Left lung (tissue), 4 donors: ENCODE measurements at regions not wholly inside any gene's neighbourhood (a gene's known extent, or its start where the extent isn't known, plus 50 kb on each side); places are given as distances from the start of the nearest gene placed in this dataset.
"Not testable (repeated sequence)": the region's sequence is repeated elsewhere in the genome, so short reads cannot be mapped to it uniquely, and the experiment has no call there.

Experiments used
- ATAC-seq: fragments of 200-7000 bp; cut with Tn5 transposase; one replicate; pipeline ENCODE4 v1.9.1; 2020; ENCODE audit warnings: moderate library complexity
- DNase-seq, 4 donors: peaks; one replicate each; pipeline ENCODE4 v3.0.0-alpha.2; 2013 to 2020
- H3K27ac ChIP-seq, 2 donors: fragments of 200-600 bp; sonication (generic) in 1 of 2; one replicate each; pipeline versions ENCODE4 v1.5.0 to v1.8.0; 2020 to 2021
- H3K27me3 ChIP-seq, 2 donors: fragments of 200-600 bp; sonication (generic) in 1 of 2; one replicate each; pipeline versions ENCODE4 v1.5.0 to v1.8.0; 2020 to 2021
- H3K36me3 ChIP-seq, 2 donors: fragments of 200-600 bp; sonication (generic) in 1 of 2; one replicate each; pipeline versions ENCODE4 v1.5.0 to v1.8.0; 2020 to 2021
- H3K4me1 ChIP-seq, 2 donors: fragments of 200-600 bp; one replicate each; pipeline ENCODE4 v1.8.0; 2021
- H3K4me3 ChIP-seq, 2 donors: fragments of 200-600 bp; sonication (generic) in 1 of 2; one replicate each; pipeline versions ENCODE4 v1.5.0 to v1.8.0; 2020 to 2021; ENCODE audit warnings: mild to moderate bottlenecking in 1 of 2
- H3K9me3 ChIP-seq, 2 donors: fragments of 200-600 bp; sonication (generic) in 1 of 2; one replicate each; pipeline versions ENCODE4 v1.5.0 to v1.8.0; 2020 to 2021
- intact Hi-C, 2 donors: fragments of 100-400 bp; cut with DNase I; formaldehyde crosslinking; loops; one replicate each; pipeline versions ENCODE4 v1.11.2 to v1.14.2; 2022
- TF ChIP-seq, protein P1 (sequence below), 2 donors: fragments of 200-600 bp; sonication (generic) in 1 of 2; IDR thresholded peaks; one replicate each; pipeline versions ENCODE4 v1.5.0 to v1.8.0; 2021; ENCODE audit warnings: antibody characterized with exemption in 2 of 2
- donor health status: DM: no; HTN: yes; CAD: no.
- donor health status: DM: no; HTN: no; CAD: no.

DNA sequence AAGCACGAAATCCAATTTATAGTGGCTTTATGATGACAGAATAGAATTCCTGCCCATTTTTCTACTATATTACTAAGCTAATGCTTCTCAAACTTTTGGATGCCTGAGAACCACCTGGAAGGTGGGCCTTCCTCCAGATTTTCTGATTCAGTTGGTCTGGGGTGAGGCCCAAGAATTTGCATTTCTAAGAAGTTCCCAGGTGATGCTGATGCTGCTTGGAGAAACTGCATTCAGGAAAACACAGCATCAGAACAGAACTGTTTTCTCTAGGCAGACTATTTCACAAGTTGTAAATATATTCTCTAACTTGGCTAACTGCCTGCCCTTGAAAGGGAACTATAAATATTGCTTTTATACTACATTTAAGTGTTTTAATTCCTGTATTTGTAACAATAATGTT lies 644.9 kb upstream of the DPPA4 start:
- no peaks in the 10 kb centered on the region for H3K27me3 ChIP-seq
- H3K36me3 ChIP-seq, result no peaks in the 10 kb centered on the region
- H3K4me3 ChIP-seq, result no peak overlapping the region
- intact Hi-C loops, result no loop called here
- ATAC-seq, result no peak
- TF ChIP-seq, protein P1, sequence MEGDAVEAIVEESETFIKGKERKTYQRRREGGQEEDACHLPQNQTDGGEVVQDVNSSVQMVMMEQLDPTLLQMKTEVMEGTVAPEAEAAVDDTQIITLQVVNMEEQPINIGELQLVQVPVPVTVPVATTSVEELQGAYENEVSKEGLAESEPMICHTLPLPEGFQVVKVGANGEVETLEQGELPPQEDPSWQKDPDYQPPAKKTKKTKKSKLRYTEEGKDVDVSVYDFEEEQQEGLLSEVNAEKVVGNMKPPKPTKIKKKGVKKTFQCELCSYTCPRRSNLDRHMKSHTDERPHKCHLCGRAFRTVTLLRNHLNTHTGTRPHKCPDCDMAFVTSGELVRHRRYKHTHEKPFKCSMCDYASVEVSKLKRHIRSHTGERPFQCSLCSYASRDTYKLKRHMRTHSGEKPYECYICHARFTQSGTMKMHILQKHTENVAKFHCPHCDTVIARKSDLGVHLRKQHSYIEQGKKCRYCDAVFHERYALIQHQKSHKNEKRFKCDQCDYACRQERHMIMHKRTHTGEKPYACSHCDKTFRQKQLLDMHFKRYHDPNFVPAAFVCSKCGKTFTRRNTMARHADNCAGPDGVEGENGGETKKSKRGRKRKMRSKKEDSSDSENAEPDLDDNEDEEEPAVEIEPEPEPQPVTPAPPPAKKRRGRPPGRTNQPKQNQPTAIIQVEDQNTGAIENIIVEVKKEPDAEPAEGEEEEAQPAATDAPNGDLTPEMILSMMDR (IDR thresholded peaks at IDR 0.05), result no peak
- DNase-seq, result peak in 2 of 4 donors; percentile 12 to 21
- H3K9me3 ChIP-seq, result no peaks in the 10 kb centered on the region
- H3K27ac ChIP-seq, result no peak overlapping the region
- no peaks in the 10 kb centered on the region for H3K4me1 ChIP-seq

DNA sequence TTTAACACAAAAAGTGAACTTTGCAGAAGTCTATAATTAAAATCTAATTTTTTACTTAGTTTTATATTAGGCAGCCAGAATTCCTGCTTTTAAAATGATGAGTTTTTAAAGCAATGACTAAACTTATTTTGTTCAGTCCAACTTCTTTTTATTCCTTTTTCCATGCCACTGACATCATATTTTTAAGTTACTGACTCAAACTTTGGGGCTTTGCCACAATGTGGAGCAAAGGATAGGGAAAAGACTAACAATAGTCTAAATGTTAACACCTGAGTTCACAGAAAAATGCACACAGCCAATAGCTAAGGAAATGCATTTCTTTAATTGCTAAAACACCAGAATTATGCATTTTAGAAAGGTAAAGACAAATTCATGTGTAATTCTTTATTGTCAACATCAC lies 647.6 kb upstream of the DPPA4 start:
- intact Hi-C loops, result no loop called here
- no peaks in the 10 kb centered on the region for H3K9me3 ChIP-seq
- TF ChIP-seq, protein P1 (IDR thresholded peaks at IDR 0.05), result no peak
- no peak overlapping the region for H3K4me3 ChIP-seq
- ATAC-seq, result no peak
- H3K36me3 ChIP-seq, result no peaks in the 10 kb centered on the region
- no peaks in the 10 kb centered on the region for H3K27me3 ChIP-seq
- no peak overlapping the region for H3K27ac ChIP-seq
- no peak for DNase-seq
- no peaks in the 10 kb centered on the region for H3K4me1 ChIP-seq

DNA sequence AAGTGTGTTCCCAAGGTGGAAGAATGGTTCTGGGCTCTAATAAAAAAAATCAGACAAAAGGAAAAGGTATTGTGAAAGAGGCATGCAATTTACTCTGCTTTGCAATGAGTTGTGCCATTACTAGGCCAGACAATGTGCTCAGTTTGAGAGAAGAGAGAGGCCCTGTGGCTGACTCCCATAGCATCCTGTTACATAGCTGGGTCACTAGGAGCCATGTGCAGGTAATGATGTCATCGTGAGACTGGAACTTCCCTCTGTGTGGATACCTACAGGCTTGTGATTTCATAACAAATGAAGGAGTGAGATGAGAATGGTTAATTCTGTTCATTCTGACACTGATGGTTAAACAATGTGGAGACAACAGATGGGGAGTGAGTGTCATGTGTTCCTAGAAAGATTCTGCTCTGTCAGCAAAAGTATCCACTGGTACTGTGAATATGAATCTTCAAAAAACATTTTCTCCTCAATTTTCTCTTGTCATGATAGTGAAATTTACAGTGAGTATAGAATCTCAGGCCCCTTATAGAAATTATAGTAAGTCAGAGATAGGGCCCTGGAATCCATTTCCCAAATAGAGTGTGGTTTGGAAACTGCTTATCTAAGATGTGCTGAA lies 648.7 kb upstream of the DPPA4 start:
- no peaks in the 10 kb centered on the region for H3K27me3 ChIP-seq
- no peak for DNase-seq
- no peaks in the 10 kb centered on the region for H3K4me1 ChIP-seq
- TF ChIP-seq, protein P1 (IDR thresholded peaks at IDR 0.05), result no peak
- intact Hi-C loops, result no loop called here
- H3K27ac ChIP-seq, result no peak overlapping the region
- no peak for ATAC-seq
- no peaks in the 10 kb centered on the region for H3K36me3 ChIP-seq
- H3K9me3 ChIP-seq, result no peaks in the 10 kb centered on the region
- H3K4me3 ChIP-seq, result no peak overlapping the region

DNA sequence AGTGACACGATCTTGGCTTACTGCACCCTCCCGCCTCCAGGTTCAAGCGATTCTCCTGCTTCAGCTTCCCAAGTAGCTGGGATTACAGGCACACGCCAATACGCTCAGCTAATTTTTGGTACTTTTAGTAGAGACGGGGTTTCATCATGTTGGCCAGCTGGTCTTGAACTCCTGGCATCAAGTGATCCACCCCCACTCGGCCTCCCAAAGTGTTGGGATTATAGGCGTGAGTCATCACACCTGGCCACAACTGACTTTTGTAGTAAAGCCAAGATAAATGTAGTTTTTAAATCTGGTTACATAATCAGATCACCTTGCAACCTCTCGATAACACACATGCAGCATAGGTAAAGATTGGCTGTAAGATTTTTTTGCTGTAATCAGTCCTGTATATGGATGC lies 657.5 kb upstream of the DPPA4 start:
- DNase-seq (no peak), ATAC-seq (no peak)
- no peak overlapping the region for H3K4me3 ChIP-seq
- H3K27me3 ChIP-seq, result no peaks in the 10 kb centered on the region
- intact Hi-C loops, result no loop called here
- H3K27ac ChIP-seq, result no peak overlapping the region
- no peaks in the 10 kb centered on the region for H3K9me3 ChIP-seq
- TF ChIP-seq, protein P1 (IDR thresholded peaks at IDR 0.05), result no peak
- no peaks in the 10 kb centered on the region for H3K4me1 ChIP-seq
- no peaks in the 10 kb centered on the region for H3K36me3 ChIP-seq

DNA sequence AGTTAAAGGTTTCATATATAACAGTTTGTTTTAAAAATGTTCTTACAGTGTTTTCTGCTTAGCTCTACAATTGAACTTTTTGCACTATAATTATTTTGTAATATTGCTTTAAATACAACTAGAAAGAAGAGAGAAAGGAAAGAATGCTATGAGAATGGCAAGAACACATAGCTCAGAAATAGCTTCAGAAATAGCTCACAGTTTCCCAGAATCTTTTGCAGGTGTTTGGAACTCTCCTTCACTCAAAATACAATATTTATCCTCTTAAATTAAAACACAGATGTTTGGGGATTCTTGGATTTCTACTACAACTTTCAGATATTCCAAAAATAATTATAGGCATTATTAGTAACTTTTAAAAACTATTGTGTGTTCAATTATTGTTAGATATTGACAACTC lies 658.0 kb upstream of the DPPA4 start:
- Histone ChIP-seq H3K9me3 (no peaks in the 10 kb centered on the region), H3K27ac (no peak overlapping the region), H3K4me3 (no peak overlapping the region), H3K4me1 (no peaks in the 10 kb centered on the region), H3K36me3 (no peaks in the 10 kb centered on the region), H3K27me3 (no peaks in the 10 kb centered on the region)
- ATAC-seq (no peak), DNase-seq (no peak)
- TF ChIP-seq, protein P1 (IDR thresholded peaks at IDR 0.05), result no peak
- intact Hi-C loops, result no loop called here

DNA sequence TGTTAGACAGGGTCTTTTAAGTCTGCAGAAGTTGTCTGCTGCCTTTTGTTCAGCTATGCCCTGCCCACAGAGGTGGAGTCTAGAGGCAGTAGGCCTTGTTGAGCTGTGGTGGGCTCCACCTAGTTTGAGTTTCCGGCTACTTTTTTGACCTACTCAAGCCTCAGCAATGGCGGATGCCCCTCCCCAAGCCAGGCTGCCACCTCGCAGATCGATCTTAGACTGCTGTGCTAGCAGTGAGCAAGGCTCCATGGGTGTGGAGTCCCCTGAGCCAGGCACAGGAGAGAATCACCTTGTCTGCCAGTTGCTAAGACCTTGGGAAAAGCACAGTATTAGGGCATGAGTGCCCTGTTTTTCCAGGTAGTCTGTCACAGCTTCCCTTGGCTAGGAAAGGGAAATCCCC lies 664.6 kb upstream of the DPPA4 start:
- H3K9me3 ChIP-seq, intact Hi-C loops, H3K27me3 ChIP-seq, H3K27ac ChIP-seq, ATAC-seq, H3K36me3 ChIP-seq, H3K4me3 ChIP-seq, H3K4me1 ChIP-seq: not testable (repeated sequence)
- DNase-seq, result peak in 1 of 4 donors; percentile 34
